Ascending aorta (tissue), 2 donors: ENCODE measurements at regions not wholly inside any gene's neighbourhood (a gene's known extent, or its start where the extent isn't known, plus 50 kb on each side); places are given as distances from the start of the nearest gene placed in this dataset.

ENCODE experiments used
- DNase-seq, 2 donors: peaks; one replicate each; pipeline ENCODE4 v3.0.0-alpha.2; 2019; ENCODE audit warnings: low spot score in 2 of 2
- H3K27ac ChIP-seq, 2 donors: fragments of 200-600 bp; sonication (generic); one replicate each; pipeline ENCODE4 v1.5.1; 2016 to 2017; ENCODE audit warnings: mild to moderate bottlenecking in 1 of 2
- H3K27me3 ChIP-seq: fragments of 200-600 bp; sonication (generic); one replicate; pipeline ENCODE4 v1.5.1; 2017
- H3K36me3 ChIP-seq, 2 donors: fragments of 200-600 bp; sonication (generic); one replicate each; pipeline ENCODE4 v1.5.1; 2016
- H3K4me1 ChIP-seq, 2 donors: fragments of 200-600 bp; sonication (generic); one replicate each; pipeline ENCODE4 v1.5.1; 2016 to 2017; ENCODE audit warnings: mild to moderate bottlenecking in 1 of 2
- H3K4me3 ChIP-seq, 2 donors: fragments of 200-600 bp; sonication (generic); one replicate each; pipeline ENCODE4 v1.5.1; 2016 to 2017; ENCODE audit warnings: mild to moderate bottlenecking in 1 of 2
- H3K9me3 ChIP-seq, 2 donors: fragments of 200-600 bp; sonication (generic); one replicate each; pipeline ENCODE4 v1.5.1; 2016
- CTCF ChIP-seq, 3 experiments: fragments of 200-600 bp in 2 of 3; fragments of 450-650 bp in 1 of 3; sonication (generic) in 2 of 3; IDR thresholded peaks; one replicate each; pipeline ENCODE4 v1.5.1; 2016 to 2019; ENCODE audit warnings: antibody characterized with exemption in 3 of 3, mild to moderate bottlenecking in 1 of 3, moderate library complexity in 1 of 3
- intact Hi-C: fragments of 100-400 bp; cut with DNase I; formaldehyde crosslinking; loops from one replicate; pipeline ENCODE4 v1.15.1; 2023

- no peak for DNase-seq
- H3K36me3 ChIP-seq, result no peaks in the 10 kb centered on the region
- no peak for TF ChIP-seq CTCF (IDR thresholded peaks at IDR 0.05)
- no peak overlapping the region for H3K4me3 ChIP-seq
- no peaks in the 10 kb centered on the region for H3K27me3 ChIP-seq
- no peak overlapping the region for H3K27ac ChIP-seq
- no peaks in the 10 kb centered on the region for H3K9me3 ChIP-seq
- intact Hi-C loops, result no loop called here
- no peaks in the 10 kb centered on the region for H3K4me1 ChIP-seq
Observed at GRCh38 chr1:193525411-193525810, 339.0 kb upstream of the B3GALT2 start.

DNA sequence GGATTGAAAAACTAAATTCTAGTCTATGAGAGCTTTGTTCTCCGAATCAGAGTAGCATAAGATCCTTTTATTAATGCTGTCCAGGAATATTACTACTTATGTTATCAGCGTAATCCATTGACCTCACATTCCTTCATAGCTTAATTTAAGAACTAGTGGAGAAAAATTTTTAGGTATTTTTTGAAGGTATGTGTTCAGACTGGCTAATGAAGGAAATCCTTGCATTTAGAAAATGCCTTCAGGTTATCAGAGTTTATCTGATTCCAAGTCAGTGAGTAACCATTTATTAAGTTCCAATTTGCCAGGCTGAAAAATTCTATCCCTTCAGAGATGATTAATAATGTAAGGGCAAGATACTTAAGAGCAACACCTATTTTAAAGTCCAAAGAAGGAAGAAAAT, 338.2 kb upstream of the B3GALT2 start:
- intact Hi-C loops, result no loop called here
- no peaks in the 10 kb centered on the region for H3K36me3 ChIP-seq
- H3K4me3 ChIP-seq, result no peak overlapping the region
- H3K4me1 ChIP-seq, result no peaks in the 10 kb centered on the region
- no peak for TF ChIP-seq CTCF (IDR thresholded peaks at IDR 0.05)
- DNase-seq, result no peak
- no peak overlapping the region for H3K27ac ChIP-seq
- H3K9me3 ChIP-seq, result no peaks in the 10 kb centered on the region
- no peaks in the 10 kb centered on the region for H3K27me3 ChIP-seq

DNA sequence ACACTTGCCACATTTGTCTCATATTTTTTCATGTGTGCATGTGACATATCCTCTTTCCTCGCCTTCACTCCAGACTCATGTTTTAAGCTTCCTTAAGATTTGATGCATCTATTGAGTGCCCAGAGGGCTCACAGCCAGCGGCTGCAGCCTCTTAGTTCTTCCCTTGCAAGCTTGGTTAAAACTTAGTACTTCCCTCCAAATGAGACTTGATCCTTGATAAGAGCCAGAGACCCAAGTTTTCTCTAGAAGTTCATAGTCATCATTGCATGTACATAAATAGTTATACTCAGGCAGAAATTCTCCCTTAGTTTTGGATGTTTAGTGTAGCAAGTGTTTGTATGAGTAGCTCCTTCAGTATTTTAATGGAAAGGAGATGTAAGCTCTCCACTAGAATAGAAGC, 337.6 kb upstream of the B3GALT2 start:
- Histone ChIP-seq H3K4me3 (no peak overlapping the region), H3K36me3 (no peaks in the 10 kb centered on the region), H3K27ac (no peak overlapping the region), H3K4me1 (no peaks in the 10 kb centered on the region), H3K27me3 (no peaks in the 10 kb centered on the region), H3K9me3 (no peaks in the 10 kb centered on the region)
- TF ChIP-seq CTCF (IDR thresholded peaks at IDR 0.05), result no peak
- intact Hi-C loops, result no loop called here
- DNase-seq, result no peak

- H3K27me3 ChIP-seq, result no peaks in the 10 kb centered on the region
- no peaks in the 10 kb centered on the region for H3K4me1 ChIP-seq
- intact Hi-C loops, result no loop called here
- H3K4me3 ChIP-seq, result no peak overlapping the region
- TF ChIP-seq CTCF (IDR thresholded peaks at IDR 0.05), result no peak
- no peak overlapping the region for H3K27ac ChIP-seq
- no peaks in the 10 kb centered on the region for H3K9me3 ChIP-seq
- H3K36me3 ChIP-seq, result no peaks in the 10 kb centered on the region
- DNase-seq, result no peak
Observed at GRCh38 chr1:193520472-193520871, 334.1 kb upstream of the B3GALT2 start.

DNA sequence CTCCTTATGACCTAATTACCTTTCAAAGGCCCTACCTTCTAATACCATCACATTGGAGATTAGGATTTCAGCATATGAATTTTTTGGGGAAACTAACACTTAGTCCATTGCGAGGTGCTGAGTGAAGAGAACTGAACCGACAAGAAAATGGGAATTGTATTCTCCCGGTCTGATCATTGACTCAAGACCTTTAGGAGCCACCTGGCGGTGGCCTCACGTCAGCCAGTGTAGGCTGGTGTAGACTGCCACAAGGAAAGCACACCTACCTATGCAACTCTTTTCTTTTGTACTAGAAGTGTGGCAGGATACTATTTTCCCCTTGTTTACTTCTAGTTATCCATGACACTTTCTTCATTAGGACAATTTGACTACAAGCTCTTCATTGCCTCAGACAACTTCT, 333.5 kb upstream of the B3GALT2 start:
- H3K9me3 ChIP-seq, result no peaks in the 10 kb centered on the region
- no peaks in the 10 kb centered on the region for H3K36me3 ChIP-seq
- no peak for DNase-seq
- H3K4me3 ChIP-seq, result no peak overlapping the region
- no peaks in the 10 kb centered on the region for H3K27me3 ChIP-seq
- no peak for TF ChIP-seq CTCF (IDR thresholded peaks at IDR 0.05)
- H3K27ac ChIP-seq, result no peak overlapping the region
- intact Hi-C loops, result no loop called here
- H3K4me1 ChIP-seq, result no peaks in the 10 kb centered on the region

GRCh38 chr1:193516755-193517388, 330.5 kb upstream of the B3GALT2 start:
- H3K4me3 ChIP-seq, result no peak overlapping the region
- peaks cover 0 to 3% of the 10 kb centered on the region in 2 donors for H3K9me3 ChIP-seq
- no peaks in the 10 kb centered on the region for H3K36me3 ChIP-seq
- intact Hi-C loops, result no loop called here
- no peak overlapping the region for H3K27ac ChIP-seq
- H3K4me1 ChIP-seq, result no peaks in the 10 kb centered on the region
- H3K27me3 ChIP-seq, result no peaks in the 10 kb centered on the region
- TF ChIP-seq CTCF (IDR thresholded peaks at IDR 0.05), result no peak
- DNase-seq, result no peak
